ENCODE measurements at regions not wholly inside any gene's neighbourhood (a gene's known extent, or its start where the extent isn't known, plus 50 kb on each side); places are given as distances from the start of the nearest gene placed in this dataset.

DNA sequence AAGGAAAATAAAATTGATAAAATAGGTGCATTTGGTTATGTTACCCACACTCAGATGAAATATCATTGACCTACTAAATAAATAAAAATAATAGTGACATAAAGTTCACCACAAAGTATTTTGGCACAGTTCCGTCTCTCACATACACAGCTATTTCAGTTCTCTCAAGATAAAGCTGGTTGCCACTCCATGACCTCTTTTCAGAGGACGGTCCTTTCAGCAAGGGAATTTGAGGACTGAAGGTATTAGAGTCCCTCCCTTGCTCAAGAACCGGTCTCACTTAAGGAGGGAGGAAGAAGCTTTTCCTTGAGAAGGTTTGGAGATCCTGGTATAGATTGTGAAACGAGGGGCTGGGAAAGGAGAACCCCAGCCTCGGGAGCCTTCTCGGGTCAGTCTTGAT is 285.5 kb upstream of the CFAP20DC start (continued):
- TF ChIP-seq, protein P1, sequence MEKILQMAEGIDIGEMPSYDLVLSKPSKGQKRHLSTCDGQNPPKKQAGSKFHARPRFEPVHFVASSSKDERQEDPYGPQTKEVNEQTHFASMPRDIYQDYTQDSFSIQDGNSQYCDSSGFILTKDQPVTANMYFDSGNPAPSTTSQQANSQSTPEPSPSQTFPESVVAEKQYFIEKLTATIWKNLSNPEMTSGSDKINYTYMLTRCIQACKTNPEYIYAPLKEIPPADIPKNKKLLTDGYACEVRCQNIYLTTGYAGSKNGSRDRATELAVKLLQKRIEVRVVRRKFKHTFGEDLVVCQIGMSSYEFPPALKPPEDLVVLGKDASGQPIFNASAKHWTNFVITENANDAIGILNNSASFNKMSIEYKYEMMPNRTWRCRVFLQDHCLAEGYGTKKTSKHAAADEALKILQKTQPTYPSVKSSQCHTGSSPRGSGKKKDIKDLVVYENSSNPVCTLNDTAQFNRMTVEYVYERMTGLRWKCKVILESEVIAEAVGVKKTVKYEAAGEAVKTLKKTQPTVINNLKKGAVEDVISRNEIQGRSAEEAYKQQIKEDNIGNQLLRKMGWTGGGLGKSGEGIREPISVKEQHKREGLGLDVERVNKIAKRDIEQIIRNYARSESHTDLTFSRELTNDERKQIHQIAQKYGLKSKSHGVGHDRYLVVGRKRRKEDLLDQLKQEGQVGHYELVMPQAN (conservative IDR thresholded peaks at IDR 0.05) = no peak

DNA sequence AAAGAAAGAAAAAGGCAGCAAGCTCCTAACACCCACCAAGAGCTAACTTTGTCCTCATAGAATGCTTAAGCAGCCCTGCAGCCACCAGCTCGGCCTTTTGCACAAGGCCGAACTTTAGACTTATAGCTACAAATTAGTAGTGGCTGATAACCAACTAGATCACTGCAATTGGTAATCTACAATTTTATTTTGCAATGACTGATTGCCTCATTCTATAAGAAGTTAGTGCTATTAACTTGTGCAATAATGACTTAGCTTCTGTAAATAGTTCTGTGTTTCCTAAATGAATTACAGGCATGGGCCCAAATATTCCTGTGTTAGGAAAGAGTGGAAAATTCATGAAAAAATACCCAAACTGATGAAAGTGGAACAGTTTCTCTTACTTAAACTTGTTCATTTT is 284.8 kb upstream of the CFAP20DC start:
- no peak overlapping the region for H2AFZ ChIP-seq (ENCODE audit: control insufficient read depth, low read depth, low read length)
- no peak overlapping the region for H3K4me3 ChIP-seq
- H3K9ac ChIP-seq (ENCODE audit: control insufficient read depth, insufficient read depth, low read length) = no peak overlapping the region
- DNase-seq (ENCODE audit: low read depth, low spot score) (no peak), ATAC-seq (no peak), FAIRE-seq (no peak)
- POLR2A ChIA-PET = interaction anchor here (0.7 kb wide), 1 partner anchor 162 kb away, joined by 6 read pairs; no protein-coding TSS in a partner anchor
- no peaks in the 10 kb centered on the region for H3K36me3 ChIP-seq (ENCODE audit: control insufficient read depth in 2 of 2, insufficient read depth in 2 of 2, low read length in 1 of 2)
- CTCF ChIA-PET = no interaction called here
- H3K79me2 ChIP-seq (ENCODE audit: control insufficient read depth, insufficient read depth, low read length) = no peaks in the 10 kb centered on the region
- intact Hi-C loops (cut with micrococcal nuclease; ENCODE audit: unreplicated experiment) (no loop called here), in situ Hi-C loops (cut with MboI) (no loop called here)
- no peaks in the 10 kb centered on the region for H4K20me1 ChIP-seq (ENCODE audit: control insufficient read depth, insufficient read depth)
- RAD21 ChIA-PET (ENCODE audit: unreplicated experiment) = interaction anchor here (0.7 kb wide), 1 partner anchor 40 kb away, joined by 3 read pairs; no protein-coding TSS in a partner anchor
- no peaks in the 10 kb centered on the region for H3K4me1 ChIP-seq (ENCODE audit: control insufficient read depth, insufficient read depth, low read length)
- H3K27ac ChIP-seq (ENCODE audit: control insufficient read depth, insufficient read depth) = no peak overlapping the region
- SMC1A ChIA-PET (ENCODE audit: uncharacterized antibody, unreplicated experiment) = interaction anchor here (1.4 kb wide), 1 partner anchor 10 kb away, joined by 6 read pairs; no protein-coding TSS in a partner anchor
- WGBS (ENCODE audit: insufficient coverage, insufficient replicate concordance, low lambda C conversion rate, missing lambda C conversion rate) = 63% methylated on average over 2 of the region's 2 CpGs
- no peaks in the 10 kb centered on the region for H3K9me3 ChIP-seq (replicated peaks; ENCODE audit: control insufficient read depth, insufficient read depth, low read length)
- TF ChIP-seq FOS (IDR thresholded peaks at IDR 0.05; ENCODE audit: borderline replicate concordance, extremely low read depth, insufficient read length) (no peak), HDAC6 (IDR thresholded peaks at IDR 0.05; ENCODE audit: unreplicated experiment) (no peak), RBBP5 (conservative IDR thresholded peaks at IDR 0.05) (no peak), MXI1 (IDR thresholded peaks at IDR 0.05; ENCODE audit: low read depth, low read length) (no peak), LARP7 (IDR thresholded peaks at IDR 0.05) (no peak), RAD51 (IDR thresholded peaks at IDR 0.05) (no peak), BCL11A (IDR thresholded peaks at IDR 0.05; ENCODE audit: low read depth, low read length) (no peak), ZNF384 (IDR thresholded peaks at IDR 0.05; ENCODE audit: borderline replicate concordance, low read depth, low read length) (no peak), HDAC2 (IDR thresholded peaks at IDR 0.05) (no peak), POU2F2 (IDR thresholded peaks at IDR 0.05; ENCODE audit: borderline replicate concordance, low read depth, low read length) (no peak), SIX5 (IDR thresholded peaks at IDR 0.05; ENCODE audit: low read depth, low read length, severe bottlenecking) (no peak), ZNF274 (IDR thresholded peaks at IDR 0.05; ENCODE audit: insufficient read depth, insufficient read length) (no peak), CBFB (IDR thresholded peaks at IDR 0.05; ENCODE audit: low read depth) (no peak), BMI1 (IDR thresholded peaks at IDR 0.05; ENCODE audit: borderline replicate concordance) (no peak)
- TF ChIP-seq, protein P2, sequence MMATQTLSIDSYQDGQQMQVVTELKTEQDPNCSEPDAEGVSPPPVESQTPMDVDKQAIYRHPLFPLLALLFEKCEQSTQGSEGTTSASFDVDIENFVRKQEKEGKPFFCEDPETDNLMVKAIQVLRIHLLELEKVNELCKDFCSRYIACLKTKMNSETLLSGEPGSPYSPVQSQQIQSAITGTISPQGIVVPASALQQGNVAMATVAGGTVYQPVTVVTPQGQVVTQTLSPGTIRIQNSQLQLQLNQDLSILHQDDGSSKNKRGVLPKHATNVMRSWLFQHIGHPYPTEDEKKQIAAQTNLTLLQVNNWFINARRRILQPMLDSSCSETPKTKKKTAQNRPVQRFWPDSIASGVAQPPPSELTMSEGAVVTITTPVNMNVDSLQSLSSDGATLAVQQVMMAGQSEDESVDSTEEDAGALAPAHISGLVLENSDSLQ (IDR thresholded peaks at IDR 0.05) = no peak
- TF ChIP-seq, protein P3, sequence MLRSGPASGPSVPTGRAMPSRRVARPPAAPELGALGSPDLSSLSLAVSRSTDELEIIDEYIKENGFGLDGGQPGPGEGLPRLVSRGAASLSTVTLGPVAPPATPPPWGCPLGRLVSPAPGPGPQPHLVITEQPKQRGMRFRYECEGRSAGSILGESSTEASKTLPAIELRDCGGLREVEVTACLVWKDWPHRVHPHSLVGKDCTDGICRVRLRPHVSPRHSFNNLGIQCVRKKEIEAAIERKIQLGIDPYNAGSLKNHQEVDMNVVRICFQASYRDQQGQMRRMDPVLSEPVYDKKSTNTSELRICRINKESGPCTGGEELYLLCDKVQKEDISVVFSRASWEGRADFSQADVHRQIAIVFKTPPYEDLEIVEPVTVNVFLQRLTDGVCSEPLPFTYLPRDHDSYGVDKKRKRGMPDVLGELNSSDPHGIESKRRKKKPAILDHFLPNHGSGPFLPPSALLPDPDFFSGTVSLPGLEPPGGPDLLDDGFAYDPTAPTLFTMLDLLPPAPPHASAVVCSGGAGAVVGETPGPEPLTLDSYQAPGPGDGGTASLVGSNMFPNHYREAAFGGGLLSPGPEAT (IDR thresholded peaks at IDR 0.05; ENCODE audit: low read depth) = no peak
- TF ChIP-seq, protein P4, sequence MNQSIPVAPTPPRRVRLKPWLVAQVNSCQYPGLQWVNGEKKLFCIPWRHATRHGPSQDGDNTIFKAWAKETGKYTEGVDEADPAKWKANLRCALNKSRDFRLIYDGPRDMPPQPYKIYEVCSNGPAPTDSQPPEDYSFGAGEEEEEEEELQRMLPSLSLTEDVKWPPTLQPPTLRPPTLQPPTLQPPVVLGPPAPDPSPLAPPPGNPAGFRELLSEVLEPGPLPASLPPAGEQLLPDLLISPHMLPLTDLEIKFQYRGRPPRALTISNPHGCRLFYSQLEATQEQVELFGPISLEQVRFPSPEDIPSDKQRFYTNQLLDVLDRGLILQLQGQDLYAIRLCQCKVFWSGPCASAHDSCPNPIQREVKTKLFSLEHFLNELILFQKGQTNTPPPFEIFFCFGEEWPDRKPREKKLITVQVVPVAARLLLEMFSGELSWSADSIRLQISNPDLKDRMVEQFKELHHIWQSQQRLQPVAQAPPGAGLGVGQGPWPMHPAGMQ (IDR thresholded peaks at IDR 0.05; ENCODE audit: borderline replicate concordance) = no peak
- no peaks in the 10 kb centered on the region for H3K27me3 ChIP-seq (replicated peaks in 1 of 2; ENCODE audit: control insufficient read depth in 2 of 2, insufficient read depth in 2 of 2, low read length in 1 of 2)
- no peak overlapping the region for H3K4me2 ChIP-seq (ENCODE audit: control insufficient read depth, insufficient read depth)
- no TSS peak for BruUV-seq (replicated peaks)
